Muscle layer of duodenum (tissue), 2 donors: ENCODE measurements at regions not wholly inside any gene's neighbourhood (a gene's known extent, or its start where the extent isn't known, plus 50 kb on each side); places are given as distances from the start of the nearest gene placed in this dataset.

Experiments
- H3K27ac ChIP-seq: one replicate; pipeline ENCODE4 v1.7.0; 2013; ENCODE audit warnings: mild to moderate bottlenecking, low read length
- H3K27me3 ChIP-seq: one replicate; pipeline ENCODE4 v1.7.0; 2013; ENCODE audit warnings: low read depth, mild to moderate bottlenecking, control low read depth, low read length
- H3K36me3 ChIP-seq, 2 donors: one replicate each; pipeline ENCODE4 v1.7.0; 2013; ENCODE audit warnings: low read length in 2 of 2, control low read depth in 1 of 2, mild to moderate bottlenecking in 1 of 2; ENCODE audit not compliant: insufficient read depth in 2 of 2, control insufficient read depth in 1 of 2
- H3K4me1 ChIP-seq, 2 donors: one replicate each; pipeline ENCODE4 v1.7.0; 2013; ENCODE audit warnings: low read length in 2 of 2, mild to moderate bottlenecking in 2 of 2, control low read depth in 1 of 2, moderate library complexity in 1 of 2; ENCODE audit not compliant: insufficient read depth in 2 of 2, control insufficient read depth in 1 of 2
- H3K4me3 ChIP-seq, 2 donors: one replicate each; pipeline ENCODE4 v1.7.0; 2013; ENCODE audit warnings: low read length in 2 of 2, low read depth in 1 of 2, mild to moderate bottlenecking in 1 of 2
- H3K9me3 ChIP-seq, 2 donors: one replicate each; pipeline ENCODE4 v1.7.0; 2013; ENCODE audit warnings: low read length in 2 of 2, control low read depth in 1 of 2, mild to moderate bottlenecking in 1 of 2; ENCODE audit not compliant: control insufficient read depth in 1 of 2
- donor health status: healthy.

- H3K27ac ChIP-seq: no peak overlapping the region
- no peaks in the 10 kb centered on the region for H3K36me3 ChIP-seq
- H3K27me3 ChIP-seq: no peaks in the 10 kb centered on the region
- no peaks in the 10 kb centered on the region for H3K4me1 ChIP-seq
- peaks cover 0 to 3% of the 10 kb centered on the region in 2 donors for H3K9me3 ChIP-seq
- no peak overlapping the region for H3K4me3 ChIP-seq
Observed at GRCh38 chr16:26348095-26348494, 656.3 kb downstream of the HS3ST4 start.

DNA sequence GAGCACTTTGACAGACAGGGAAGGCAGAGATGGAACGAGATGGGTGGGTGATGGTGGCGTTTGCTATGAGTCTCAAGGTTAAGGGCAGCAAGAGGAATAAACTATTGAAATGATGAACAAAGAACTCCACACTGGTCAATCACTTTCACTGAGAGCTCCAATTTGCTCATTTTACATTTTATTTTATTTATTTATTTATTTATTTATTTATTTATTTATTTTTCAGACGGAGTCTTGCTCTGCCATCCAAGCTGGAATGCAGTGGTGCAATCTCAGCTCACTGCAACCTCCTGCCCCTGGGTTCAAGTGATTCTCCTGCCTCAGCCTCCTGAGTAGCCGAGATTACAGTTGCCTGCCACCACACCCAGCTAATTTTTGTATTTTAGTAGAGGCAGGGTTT is 669.1 kb downstream of the HS3ST4 start:
- Histone ChIP-seq H3K36me3 (no peaks in the 10 kb centered on the region), H3K27ac (no peak overlapping the region), H3K27me3 (no peaks in the 10 kb centered on the region), H3K4me3 (no peak overlapping the region), H3K9me3 (peaks cover 5 to 10% of the 10 kb centered on the region in 2 donors), H3K4me1 (no peaks in the 10 kb centered on the region)

DNA sequence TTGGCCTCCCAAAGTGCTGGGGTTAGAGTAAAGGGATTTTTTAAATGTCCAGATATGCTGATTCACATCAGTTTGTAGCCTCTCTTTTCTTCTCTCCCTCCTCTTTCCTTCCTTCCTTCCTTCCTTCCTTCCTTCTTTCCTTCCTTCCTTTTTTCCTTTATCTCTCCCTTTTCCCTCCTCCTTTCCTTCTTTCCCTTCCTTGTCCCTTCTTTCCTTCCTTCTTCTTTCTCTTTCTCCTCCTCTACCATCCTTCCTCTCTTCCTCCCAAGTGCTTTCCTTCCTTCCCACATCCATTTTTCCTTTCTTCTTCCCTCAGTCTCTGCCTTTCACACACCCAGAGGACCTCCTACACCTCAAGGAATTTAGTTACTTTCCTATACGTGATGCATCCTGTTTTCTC is 671.8 kb downstream of the HS3ST4 start:
- Histone ChIP-seq H3K4me1 (no peaks in the 10 kb centered on the region), H3K27ac (no peak overlapping the region), H3K9me3 (no peaks in the 10 kb centered on the region), H3K36me3 (no peaks in the 10 kb centered on the region), H3K27me3 (no peaks in the 10 kb centered on the region), H3K4me3 (no peak overlapping the region)

- no peaks in the 10 kb centered on the region for H3K9me3 ChIP-seq
- H3K36me3 ChIP-seq: no peaks in the 10 kb centered on the region
- no peaks in the 10 kb centered on the region for H3K27me3 ChIP-seq
- no peak overlapping the region for H3K27ac ChIP-seq
- H3K4me3 ChIP-seq: no peak overlapping the region
- H3K4me1 ChIP-seq: no peaks in the 10 kb centered on the region
Observed at GRCh38 chr16:26365161-26365940, 673.6 kb downstream of the HS3ST4 start.

DNA sequence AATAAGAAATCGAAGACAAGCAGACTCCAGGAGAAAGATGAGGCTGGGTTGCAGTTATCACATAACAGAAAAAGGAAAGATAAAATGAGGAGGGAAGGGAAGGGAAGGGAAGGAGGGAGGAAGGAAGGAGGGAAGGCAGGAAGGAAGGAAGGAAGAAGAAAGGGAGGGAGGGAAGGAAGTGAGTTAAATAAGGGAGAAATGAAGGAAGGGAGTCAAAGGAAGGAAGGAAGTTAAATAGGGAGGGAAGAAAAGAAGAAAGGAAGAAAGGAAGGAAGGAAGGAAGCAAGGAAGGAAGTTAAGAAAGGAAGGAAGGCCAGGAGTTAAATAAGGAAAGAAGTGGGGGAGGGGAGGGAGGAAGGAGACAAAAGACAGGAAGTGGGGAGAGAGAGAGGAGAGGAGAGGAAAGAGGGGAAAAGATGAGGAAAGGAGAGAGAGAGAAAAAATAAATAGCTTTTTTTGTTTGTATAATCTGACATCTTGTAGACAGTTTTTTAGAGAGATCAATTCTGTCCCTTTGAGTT is 679.6 kb downstream of the HS3ST4 start:
- no peaks in the 10 kb centered on the region for H3K4me1 ChIP-seq
- H3K9me3 ChIP-seq: peaks cover 0 to 3% of the 10 kb centered on the region in 2 donors
- no peaks in the 10 kb centered on the region for H3K27me3 ChIP-seq
- H3K27ac ChIP-seq: no peak overlapping the region
- no peaks in the 10 kb centered on the region for H3K36me3 ChIP-seq
- H3K4me3 ChIP-seq: no peak overlapping the region

DNA sequence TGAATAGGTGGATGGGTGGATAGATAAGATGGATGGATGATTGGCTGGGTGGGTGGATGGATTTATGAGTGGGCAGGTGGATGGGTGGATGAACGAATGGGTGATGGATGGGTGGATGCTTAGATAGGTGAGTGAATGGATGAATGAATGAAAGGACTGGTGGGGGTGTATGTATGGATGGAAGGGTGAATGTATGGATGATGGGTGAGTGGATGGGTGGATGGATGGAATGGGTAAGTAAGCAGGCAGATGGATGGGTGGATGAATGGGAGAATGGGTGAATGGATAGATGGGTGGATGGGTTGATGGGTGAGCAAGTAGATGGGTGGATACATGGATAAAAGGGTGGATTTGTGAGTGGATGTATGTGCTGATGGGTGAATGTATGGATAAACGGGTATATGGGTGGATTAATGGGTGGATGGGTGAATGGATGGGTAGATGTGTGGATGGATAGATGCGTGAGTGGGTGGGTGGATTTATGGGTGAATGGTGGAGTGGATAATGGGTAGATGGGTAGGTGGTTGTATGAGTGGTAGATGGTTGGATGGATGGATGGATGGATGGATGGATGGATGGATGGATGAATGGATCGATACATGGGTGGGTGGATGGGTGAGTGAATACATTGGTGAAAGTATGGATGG is 682.6 kb downstream of the HS3ST4 start:
- H3K9me3 ChIP-seq: peaks cover 0 to 3% of the 10 kb centered on the region in 2 donors
- no peak overlapping the region for H3K27ac ChIP-seq
- H3K36me3 ChIP-seq: no peaks in the 10 kb centered on the region
- H3K27me3 ChIP-seq: no peaks in the 10 kb centered on the region
- no peak overlapping the region for H3K4me3 ChIP-seq
- no peaks in the 10 kb centered on the region for H3K4me1 ChIP-seq

DNA sequence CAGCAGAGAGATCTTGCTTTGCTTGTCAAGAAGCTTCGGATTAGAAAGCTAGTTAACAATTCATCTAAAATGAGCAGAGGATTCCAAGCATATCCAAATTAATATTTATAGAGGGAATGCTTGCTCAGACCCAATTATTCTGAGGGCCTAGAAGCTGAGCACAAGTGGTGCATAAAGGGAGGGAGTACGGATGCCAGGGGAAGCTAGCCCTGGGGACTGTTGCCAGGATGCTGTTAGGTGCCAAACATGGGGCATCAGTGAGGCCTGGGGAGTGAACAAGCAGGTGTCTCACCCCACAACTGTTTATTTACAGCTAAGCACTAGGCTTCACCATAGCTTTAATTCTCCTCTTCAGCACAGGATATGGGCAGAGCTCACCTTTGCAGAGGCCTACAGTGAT is 684.1 kb upstream of the C16orf82 start:
- no peak overlapping the region for H3K4me3 ChIP-seq
- no peaks in the 10 kb centered on the region for H3K9me3 ChIP-seq
- H3K27me3 ChIP-seq: no peaks in the 10 kb centered on the region

GRCh38 chr16:26386096-26386495 is 680.6 kb upstream of the C16orf82 start:
- H3K9me3 ChIP-seq: no peaks in the 10 kb centered on the region
- H3K4me3 ChIP-seq: no peak overlapping the region

More for the DNA sequence above, 684.1 kb upstream of the C16orf82 start:
- Histone ChIP-seq H3K27ac (no peak overlapping the region), H3K4me1 (no peaks in the 10 kb centered on the region), H3K36me3 (no peaks in the 10 kb centered on the region)

GRCh38 chr16:26391833-26392232 is 674.9 kb upstream of the C16orf82 start:
- no peak overlapping the region for H3K27ac ChIP-seq
- H3K4me3 ChIP-seq: no peak overlapping the region
- peaks cover 3 to 5% of the 10 kb centered on the region in 2 donors for H3K9me3 ChIP-seq
- no peaks in the 10 kb centered on the region for H3K27me3 ChIP-seq
- no peaks in the 10 kb centered on the region for H3K4me1 ChIP-seq
- H3K36me3 ChIP-seq: no peaks in the 10 kb centered on the region

More at GRCh38 chr16:26386096-26386495, 680.6 kb upstream of the C16orf82 start:
- Histone ChIP-seq H3K4me1 (no peaks in the 10 kb centered on the region), H3K36me3 (no peaks in the 10 kb centered on the region), H3K27me3 (no peaks in the 10 kb centered on the region), H3K27ac (no peak overlapping the region)

GRCh38 chr16:26394409-26394808 is 672.3 kb upstream of the C16orf82 start:
- no peaks in the 10 kb centered on the region for H3K27me3 ChIP-seq
- H3K9me3 ChIP-seq: peaks cover 3 to 5% of the 10 kb centered on the region in 2 donors
- H3K27ac ChIP-seq: no peak overlapping the region
- no peaks in the 10 kb centered on the region for H3K4me1 ChIP-seq
- H3K36me3 ChIP-seq: no peaks in the 10 kb centered on the region
- H3K4me3 ChIP-seq: no peak overlapping the region

- Histone ChIP-seq H3K27ac (no peak overlapping the region), H3K9me3 (peaks cover 3 to 5% of the 10 kb centered on the region in 2 donors), H3K4me3 (no peak overlapping the region), H3K4me1 (no peaks in the 10 kb centered on the region), H3K27me3 (no peaks in the 10 kb centered on the region), H3K36me3 (no peaks in the 10 kb centered on the region)
Observed at GRCh38 chr16:26395700-26396099, 671.0 kb upstream of the C16orf82 start.
